Transverse colon (tissue), 4 donors: ENCODE measurements at regions not wholly inside any gene's neighbourhood (a gene's known extent, or its start where the extent isn't known, plus 50 kb on each side); places are given as distances from the start of the nearest gene placed in this dataset.

Experiments
- DNase-seq: peaks from one replicate; pipeline ENCODE4 v3.0.0-alpha.2; 2019
- H3K27ac ChIP-seq, 4 donors: fragments of 200-600 bp; sonication (generic); 2 replicates each; pipeline ENCODE4 v1.5.1; 2016 to 2018; ENCODE audit warnings: inconsistent platforms in 4 of 4
- H3K27me3 ChIP-seq: fragments of 200-600 bp; sonication (generic); 2 replicates; pipeline ENCODE4 v1.5.1; 2017; ENCODE audit warnings: inconsistent platforms
- H3K36me3 ChIP-seq, 4 donors: fragments of 200-600 bp; sonication (generic); 2 replicates each; pipeline ENCODE4 v1.5.1; 2017 to 2019; ENCODE audit warnings: inconsistent platforms in 4 of 4
- H3K4me1 ChIP-seq, 4 donors: fragments of 200-600 bp; sonication (generic); 2 replicates each; pipeline ENCODE4 v1.5.1; 2017 to 2020; ENCODE audit warnings: inconsistent platforms in 4 of 4
- H3K4me3 ChIP-seq, 4 donors: fragments of 200-600 bp; sonication (generic); 1 replicate in 1 of 4; 2 replicates in 3 of 4; pipeline versions ENCODE4 v1.5.1 to v1.6.1; 2017 to 2019; ENCODE audit warnings: inconsistent platforms in 4 of 4
- H3K9me3 ChIP-seq, 2 donors: fragments of 200-600 bp; sonication (generic); 2 replicates each; pipeline ENCODE4 v1.5.1; 2017 to 2019; ENCODE audit warnings: inconsistent platforms in 2 of 2
- EP300 ChIP-seq: sonication (generic); formaldehyde crosslinking; IDR thresholded peaks from one replicate; pipeline ENCODE4 v1.6.1; 2017; ENCODE audit warnings: antibody characterized with exemption, low read depth
- POLR2A ChIP-seq: fragments of 450-650 bp; IDR thresholded peaks from one replicate; pipeline ENCODE4 v1.6.1; 2016; ENCODE audit warnings: antibody characterized with exemption, mild to moderate bottlenecking, moderate library complexity
- POLR2AphosphoS5 ChIP-seq, 3 donors: sonication (generic); formaldehyde crosslinking; IDR thresholded peaks; one replicate each; pipeline ENCODE4 v1.6.1; 2016; ENCODE audit warnings: antibody characterized with exemption in 3 of 3
- WGBS, 2 donors: methylation state at CpG; one replicate each; pipeline ENCODE4 v1.1.5; 2018; ENCODE audit warnings: low coverage in 1 of 2; 5-methylcytosine and 5-hydroxymethylcytosine counted together
- in situ Hi-C, 4 donors: fragments of 200-750 bp; cut with MboI; loops; one replicate each; pipeline versions ENCODE4 v1.15.0 to v1.15.1; 2017; ENCODE audit warnings: low sequenced_read_pairs in 3 of 4, low pct_ligation_motif_present in 1 of 4, low pct_unique_long_range_greater_than_20kb in 1 of 4
- intact Hi-C: fragments of 100-400 bp; cut with DNase I; formaldehyde crosslinking; loops from one replicate; pipeline ENCODE4 v1.15.1; 2023; ENCODE audit warnings: low total_unique reads
- TF ChIP-seq, protein P1 (sequence below), 5 experiments: fragments of 200-600 bp in 3 of 5; fragments of 450-650 bp in 2 of 5; sonication (generic) in 3 of 5; IDR thresholded peaks; 1 replicate in 2 of 5; 2 replicates in 3 of 5; pipeline ENCODE4 v1.5.1; 2016 to 2017; ENCODE audit warnings: antibody characterized with exemption in 5 of 5, inconsistent platforms in 3 of 5, mild to moderate bottlenecking in 2 of 5, moderate library complexity in 1 of 5

DNA sequence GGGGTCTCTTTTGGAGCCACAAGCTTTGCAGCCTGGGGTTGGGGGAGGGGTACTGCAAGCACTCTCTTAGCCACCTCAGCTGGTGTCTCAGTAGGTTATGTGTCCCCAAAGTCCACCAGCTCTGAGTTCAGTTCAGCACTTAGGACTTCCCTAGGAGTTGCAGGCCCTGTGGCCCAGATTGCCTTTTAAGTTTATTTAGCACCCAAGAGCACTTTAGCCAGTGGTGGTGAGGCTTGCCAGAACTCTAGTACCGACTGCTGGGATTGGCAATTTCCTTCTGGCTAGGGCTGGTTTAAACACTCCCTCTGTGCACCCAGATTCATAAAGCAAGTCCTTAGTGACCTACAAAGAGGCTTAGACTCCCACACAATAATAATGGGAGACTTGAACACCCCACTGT is 489.9 kb upstream of the RPS6KA3 start:
- DNase-seq, result no peak
- TF ChIP-seq EP300 (no peak), POLR2AphosphoS5 (IDR thresholded peaks at IDR 0.05) (no peak), POLR2A (no peak)
- TF ChIP-seq, protein P1, sequence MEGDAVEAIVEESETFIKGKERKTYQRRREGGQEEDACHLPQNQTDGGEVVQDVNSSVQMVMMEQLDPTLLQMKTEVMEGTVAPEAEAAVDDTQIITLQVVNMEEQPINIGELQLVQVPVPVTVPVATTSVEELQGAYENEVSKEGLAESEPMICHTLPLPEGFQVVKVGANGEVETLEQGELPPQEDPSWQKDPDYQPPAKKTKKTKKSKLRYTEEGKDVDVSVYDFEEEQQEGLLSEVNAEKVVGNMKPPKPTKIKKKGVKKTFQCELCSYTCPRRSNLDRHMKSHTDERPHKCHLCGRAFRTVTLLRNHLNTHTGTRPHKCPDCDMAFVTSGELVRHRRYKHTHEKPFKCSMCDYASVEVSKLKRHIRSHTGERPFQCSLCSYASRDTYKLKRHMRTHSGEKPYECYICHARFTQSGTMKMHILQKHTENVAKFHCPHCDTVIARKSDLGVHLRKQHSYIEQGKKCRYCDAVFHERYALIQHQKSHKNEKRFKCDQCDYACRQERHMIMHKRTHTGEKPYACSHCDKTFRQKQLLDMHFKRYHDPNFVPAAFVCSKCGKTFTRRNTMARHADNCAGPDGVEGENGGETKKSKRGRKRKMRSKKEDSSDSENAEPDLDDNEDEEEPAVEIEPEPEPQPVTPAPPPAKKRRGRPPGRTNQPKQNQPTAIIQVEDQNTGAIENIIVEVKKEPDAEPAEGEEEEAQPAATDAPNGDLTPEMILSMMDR (IDR thresholded peaks at IDR 0.05), result no peak
- in situ Hi-C loops (no loop called here), intact Hi-C loops (no loop called here)
- H3K4me1 ChIP-seq, result no peaks in the 10 kb centered on the region
- no peaks in the 10 kb centered on the region for H3K27me3 ChIP-seq
- H3K36me3 ChIP-seq, result no peaks in the 10 kb centered on the region
- no peak overlapping the region for H3K27ac ChIP-seq
- 86% methylated on average over 1 of the region's 1 CpG; no CpG with 5 or more reads in 1 of the 2 donors for WGBS, 2 donors
- H3K4me3 ChIP-seq, result no peak overlapping the region
- H3K9me3 ChIP-seq, result no peaks in the 10 kb centered on the region

DNA sequence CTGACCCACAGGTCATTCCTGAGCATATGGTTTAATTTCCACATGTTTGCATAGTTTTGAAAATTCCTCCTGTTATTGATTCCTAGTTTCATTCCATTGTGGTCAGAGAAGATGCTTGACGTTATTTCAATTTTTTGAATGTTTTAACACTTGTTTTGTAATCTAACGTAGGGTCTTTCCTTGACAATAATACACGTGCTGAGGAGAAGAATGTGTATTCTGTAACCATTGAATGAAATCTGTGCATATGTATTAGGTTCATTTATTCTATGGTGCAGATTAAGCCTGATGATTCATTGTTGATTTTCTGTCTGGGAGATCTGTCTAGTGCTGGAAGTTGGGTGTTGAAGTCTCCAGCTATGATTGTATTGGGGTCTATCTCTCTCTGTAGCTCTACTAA is 486.4 kb upstream of the RPS6KA3 start:
- H3K27ac ChIP-seq, result no peak overlapping the region
- H3K27me3 ChIP-seq, result no peaks in the 10 kb centered on the region
- H3K9me3 ChIP-seq, result no peaks in the 10 kb centered on the region
- H3K4me3 ChIP-seq, result no peak overlapping the region
- no peak for DNase-seq
- 72 to 83% methylated on average over 3 of the region's 3 CpGs for WGBS, 2 donors
- in situ Hi-C loops, result no loop called here
- TF ChIP-seq POLR2AphosphoS5 (IDR thresholded peaks at IDR 0.05), result no peak
- no peak for TF ChIP-seq POLR2A
- no peaks in the 10 kb centered on the region for H3K36me3 ChIP-seq
- H3K4me1 ChIP-seq, result no peaks in the 10 kb centered on the region
- intact Hi-C loops, result no loop called here

DNA sequence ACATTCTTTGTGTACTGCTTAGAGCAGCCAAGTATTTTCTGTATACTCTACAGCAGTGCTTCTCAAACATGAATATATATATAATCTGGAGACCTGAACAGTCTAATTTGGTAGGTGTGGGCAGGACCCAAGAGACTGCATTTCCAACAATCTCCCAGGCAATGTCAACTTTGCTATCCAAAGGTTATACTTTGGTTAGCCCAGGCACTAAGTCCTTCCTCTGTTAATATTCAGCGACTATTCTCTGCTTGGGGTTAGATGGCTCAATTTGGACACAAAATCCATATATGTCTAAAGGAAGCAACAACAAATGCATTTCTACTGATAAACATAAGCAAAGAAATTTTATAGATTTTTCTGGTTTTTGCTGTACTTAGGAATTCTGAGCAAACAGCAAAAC is 480.0 kb upstream of the RPS6KA3 start:
- Histone ChIP-seq H3K27ac (no peak overlapping the region), H3K4me1 (no peaks in the 10 kb centered on the region), H3K27me3 (no peaks in the 10 kb centered on the region), H3K4me3 (no peak overlapping the region), H3K9me3 (no peaks in the 10 kb centered on the region), H3K36me3 (no peaks in the 10 kb centered on the region)
- DNase-seq, result no peak
- no peak for TF ChIP-seq POLR2AphosphoS5 (IDR thresholded peaks at IDR 0.05)
- no peak for TF ChIP-seq EP300
- TF ChIP-seq POLR2A, result no peak
- TF ChIP-seq, protein P1 (IDR thresholded peaks at IDR 0.05), result no peak
- WGBS, 2 donors, result 77 to 86% methylated on average over 1 of the region's 1 CpG
- intact Hi-C loops, result no loop called here
- in situ Hi-C loops, result no loop called here

DNA sequence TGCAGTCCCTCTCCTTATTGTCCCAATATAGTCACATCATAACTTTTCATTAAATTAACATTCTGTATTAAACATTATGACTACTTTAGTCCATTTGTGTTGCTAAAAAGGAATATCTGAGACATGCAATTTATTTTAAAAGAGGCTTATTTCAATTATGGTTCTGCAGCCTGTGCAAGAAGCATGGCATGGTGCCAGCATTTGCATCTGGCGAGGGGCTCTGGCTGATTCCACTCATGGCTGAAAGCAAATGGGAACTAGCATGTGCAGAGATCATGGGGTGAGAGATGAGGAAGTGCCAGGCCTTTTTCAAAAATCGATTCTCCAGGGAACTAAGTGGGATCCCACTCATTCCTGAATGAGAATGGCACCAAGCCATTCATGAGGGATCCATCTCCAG is 476.3 kb upstream of the RPS6KA3 start:
- intact Hi-C loops (no loop called here), in situ Hi-C loops (no loop called here)
- Histone ChIP-seq H3K4me1 (no peaks in the 10 kb centered on the region), H3K36me3 (no peaks in the 10 kb centered on the region), H3K27me3 (no peaks in the 10 kb centered on the region), H3K4me3 (no peak overlapping the region), H3K27ac (no peak overlapping the region), H3K9me3 (no peaks in the 10 kb centered on the region)
- WGBS, 2 donors, result 45% methylated on average over 2 of the region's 2 CpGs; no CpG with 5 or more reads in 1 of the 2 donors
- TF ChIP-seq EP300 (no peak), POLR2A (no peak), POLR2AphosphoS5 (IDR thresholded peaks at IDR 0.05) (no peak)
- TF ChIP-seq, protein P1 (IDR thresholded peaks at IDR 0.05), result no peak
- no peak for DNase-seq

DNA sequence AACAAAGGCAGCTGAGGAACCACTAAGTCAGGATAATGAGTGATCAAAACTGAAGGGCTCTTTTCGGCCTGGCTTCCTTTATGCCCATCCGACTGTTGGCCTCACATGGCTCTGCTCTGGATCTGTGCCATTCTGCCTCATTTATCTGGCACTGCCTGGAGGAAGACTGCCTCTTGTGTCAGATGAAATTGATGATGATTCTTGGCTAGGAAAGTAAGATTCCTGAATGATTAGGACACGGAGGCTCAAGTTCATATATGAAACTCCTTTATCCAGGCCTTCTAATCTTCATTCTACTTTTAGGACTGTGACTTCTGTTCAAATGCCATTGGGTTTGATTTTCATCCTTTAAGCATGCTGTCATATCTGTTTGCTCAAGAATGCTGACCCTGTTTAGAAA is 475.4 kb upstream of the RPS6KA3 start:
- H3K36me3 ChIP-seq, result no peaks in the 10 kb centered on the region
- H3K4me3 ChIP-seq, result no peak overlapping the region
- 54% methylated on average over 3 of the region's 3 CpGs; no CpG with 5 or more reads in 1 of the 2 donors for WGBS, 2 donors
- no peak overlapping the region for H3K27ac ChIP-seq
- intact Hi-C loops, result no loop called here
- H3K4me1 ChIP-seq, result no peaks in the 10 kb centered on the region
- in situ Hi-C loops, result no loop called here
- no peak for TF ChIP-seq EP300
- TF ChIP-seq, protein P1 (IDR thresholded peaks at IDR 0.05), result no peak
- TF ChIP-seq POLR2AphosphoS5 (IDR thresholded peaks at IDR 0.05), result no peak
- no peak for TF ChIP-seq POLR2A
- no peak for DNase-seq
- H3K9me3 ChIP-seq, result no peaks in the 10 kb centered on the region
- H3K27me3 ChIP-seq, result no peaks in the 10 kb centered on the region
